ENCODE measurements at regions not wholly inside any gene's neighbourhood (a gene's known extent, or its start where the extent isn't known, plus 50 kb on each side); places are given as distances from the start of the nearest gene placed in this dataset.
"Not testable (repeated sequence)": the region's sequence is repeated elsewhere in the genome, so short reads cannot be mapped to it uniquely, and the experiment has no call there.

DNA sequence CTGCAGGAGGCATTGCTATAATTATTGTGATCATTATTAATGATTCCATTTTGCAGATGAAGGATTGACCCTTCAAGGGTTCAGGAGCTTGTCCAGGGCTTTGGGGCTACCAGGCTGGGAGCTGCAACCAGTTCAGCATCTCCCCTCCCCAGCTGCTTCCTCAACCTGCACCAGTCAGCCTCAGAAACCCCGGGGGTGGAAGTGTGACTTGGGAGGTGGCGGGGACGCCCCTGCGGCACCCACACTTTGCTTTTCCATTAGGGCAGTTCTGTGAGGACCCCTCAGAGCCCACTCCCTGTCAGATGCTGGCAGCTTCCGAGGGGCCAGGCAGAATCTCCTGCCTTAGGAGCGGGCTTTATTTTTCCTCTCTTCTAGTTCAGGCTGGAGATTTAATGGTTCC is 85.6 kb downstream of the OLFM1 start:
- DNase-seq: no peak

- DNase-seq: no peak
These were observed 86.8 kb downstream of the OLFM1 start for GRCh38 chr9:135174248-135174647.

DNA sequence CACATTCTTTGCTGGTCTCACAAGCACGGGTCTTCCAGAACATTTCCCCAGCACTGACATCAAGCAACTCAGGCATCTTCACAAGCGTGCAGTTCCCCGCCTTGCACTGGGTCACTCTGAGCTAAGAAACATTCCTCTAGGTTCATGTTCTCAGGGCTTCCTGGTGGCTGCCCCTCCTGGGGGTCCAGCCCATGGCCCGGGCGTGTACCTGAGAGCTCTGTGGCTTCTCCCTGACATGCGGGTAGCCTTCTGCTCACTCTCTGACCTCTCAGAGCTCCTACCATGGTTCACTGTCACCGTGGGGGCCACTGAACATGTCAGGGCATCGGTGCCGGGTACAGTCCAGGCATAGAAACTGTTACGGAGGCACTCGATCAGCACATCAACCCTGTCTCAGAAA is 87.5 kb downstream of the OLFM1 start:
- no peak for DNase-seq

DNA sequence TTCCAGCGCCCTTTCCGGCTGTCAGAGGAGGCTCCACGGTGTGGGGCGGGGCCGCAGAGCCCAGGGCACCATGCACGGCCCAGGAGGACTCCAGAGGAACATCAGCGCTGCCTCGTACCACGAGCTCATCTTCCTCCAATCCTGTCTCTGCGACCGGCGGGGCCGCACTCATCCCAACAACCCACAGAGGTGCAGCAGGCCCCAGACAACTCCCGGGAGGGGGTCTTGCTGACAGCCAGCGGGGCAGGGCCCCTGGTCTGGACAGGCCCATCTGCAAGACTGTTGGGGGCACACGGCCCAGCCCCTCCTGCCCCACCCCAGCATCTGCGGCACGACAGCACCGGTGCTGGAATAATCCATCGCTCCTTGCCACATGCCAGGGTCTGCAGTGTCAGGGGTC is 88.8 kb downstream of the OLFM1 start:
- DNase-seq: no peak

GRCh38 chr9:135177562-135177961 is 90.1 kb downstream of the OLFM1 start:
- DNase-seq: not testable (repeated sequence)

- DNase-seq: no peak
These were observed 91.0 kb downstream of the OLFM1 start for GRCh38 chr9:135178498-135178897.

DNA sequence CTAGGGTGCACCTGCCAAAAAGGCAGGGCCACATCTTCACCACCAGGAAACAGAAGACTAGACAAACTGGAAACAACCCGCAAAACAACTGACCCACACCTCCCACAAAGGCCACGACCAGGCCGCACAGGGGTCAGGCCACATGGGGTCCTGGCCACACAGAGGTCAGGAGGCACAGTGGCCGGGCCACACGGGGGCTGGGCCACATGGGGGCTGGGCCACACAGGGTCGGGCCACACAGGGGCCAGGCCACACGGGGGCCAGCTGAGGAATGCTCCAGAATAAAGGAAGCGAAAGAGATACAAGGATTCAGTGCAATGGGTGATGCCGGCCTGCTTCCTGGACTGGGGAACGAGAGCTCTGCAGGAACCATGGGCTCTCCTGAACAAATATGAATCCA is 91.6 kb downstream of the OLFM1 start:
- no peak for DNase-seq

DNA sequence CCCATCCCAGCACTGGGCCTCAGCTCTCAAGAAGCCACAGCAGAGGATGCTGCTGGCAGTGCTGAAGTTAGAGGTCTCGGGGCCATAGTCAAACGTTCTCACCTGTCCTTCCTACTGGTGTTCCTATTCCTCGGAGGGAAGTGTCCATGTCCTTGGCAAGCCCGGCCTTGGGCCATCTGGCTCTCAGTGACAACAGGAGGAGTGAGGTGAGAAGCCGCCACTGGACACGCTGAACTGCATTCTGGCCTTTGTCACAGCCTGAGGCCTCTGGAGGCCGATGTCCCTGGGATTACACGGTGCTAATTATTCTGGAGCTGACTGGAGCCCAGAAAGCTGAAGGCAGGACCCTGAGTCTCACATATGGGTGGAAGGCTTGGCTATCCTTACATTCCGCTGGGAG is 92.5 kb downstream of the OLFM1 start:
- DNase-seq: no peak

DNA sequence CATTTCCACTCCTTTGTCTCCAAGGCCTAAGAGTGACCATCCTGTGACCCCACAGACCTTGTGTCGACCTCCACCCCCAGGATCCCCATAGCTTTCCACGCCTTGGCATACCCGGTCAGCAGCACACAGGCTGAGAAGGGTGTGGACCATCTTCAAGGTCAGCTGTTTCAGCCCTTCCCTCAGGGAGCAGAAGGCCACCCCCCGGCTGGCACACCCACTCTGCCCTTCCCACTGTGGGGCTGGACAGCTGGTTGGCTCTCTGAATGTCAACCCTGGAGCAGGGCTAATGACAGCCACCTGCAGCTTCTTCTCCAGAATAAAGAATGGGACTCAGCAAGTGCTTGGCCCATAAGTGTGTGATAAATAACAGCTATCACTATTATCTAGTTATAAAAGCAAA is 93.1 kb downstream of the OLFM1 start:
- no peak for DNase-seq

DNA sequence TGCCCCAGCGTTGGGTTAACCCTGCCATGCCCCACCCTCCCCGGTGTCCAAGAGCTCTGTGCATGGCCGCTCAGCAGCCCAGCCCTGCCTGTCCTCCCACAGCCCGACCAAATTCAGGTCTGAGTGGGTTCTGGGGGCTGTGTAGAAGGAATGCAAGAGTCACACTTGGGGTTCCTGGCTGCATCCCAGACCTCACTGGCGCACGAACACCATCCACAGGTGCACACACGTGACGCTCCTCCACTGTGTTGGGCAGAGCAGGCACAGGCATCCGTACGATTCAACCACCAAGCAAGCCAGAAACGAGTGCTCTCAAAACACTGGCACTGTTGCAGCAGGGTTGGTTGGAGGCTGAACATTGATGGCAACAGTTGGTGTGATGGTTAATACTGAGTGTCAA is 93.9 kb downstream of the OLFM1 start:
- no peak for DNase-seq

- not testable (repeated sequence) for DNase-seq
These were observed 94.4 kb downstream of the OLFM1 start for GRCh38 chr9:135181841-135182240.

DNA sequence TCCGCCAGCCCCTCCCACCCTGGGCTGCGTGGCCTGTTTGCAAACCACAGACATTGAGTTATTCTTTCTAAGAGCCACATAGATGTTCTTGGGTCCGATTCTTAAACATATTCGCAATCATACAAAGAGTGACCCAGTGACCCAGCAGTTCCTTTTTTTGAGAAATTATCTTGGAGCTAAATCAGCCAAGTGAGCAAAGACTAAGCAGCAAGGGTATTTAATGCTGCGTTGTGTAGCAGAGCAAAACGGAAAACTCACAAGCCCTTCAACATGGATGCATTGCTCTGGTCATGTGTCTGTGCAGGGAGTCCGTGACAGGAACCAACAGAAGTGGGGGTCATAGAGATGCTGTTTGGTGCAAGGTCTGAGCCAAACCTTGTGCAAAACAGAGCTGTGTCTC is 95.6 kb downstream of the OLFM1 start:
- no peak for DNase-seq

DNA sequence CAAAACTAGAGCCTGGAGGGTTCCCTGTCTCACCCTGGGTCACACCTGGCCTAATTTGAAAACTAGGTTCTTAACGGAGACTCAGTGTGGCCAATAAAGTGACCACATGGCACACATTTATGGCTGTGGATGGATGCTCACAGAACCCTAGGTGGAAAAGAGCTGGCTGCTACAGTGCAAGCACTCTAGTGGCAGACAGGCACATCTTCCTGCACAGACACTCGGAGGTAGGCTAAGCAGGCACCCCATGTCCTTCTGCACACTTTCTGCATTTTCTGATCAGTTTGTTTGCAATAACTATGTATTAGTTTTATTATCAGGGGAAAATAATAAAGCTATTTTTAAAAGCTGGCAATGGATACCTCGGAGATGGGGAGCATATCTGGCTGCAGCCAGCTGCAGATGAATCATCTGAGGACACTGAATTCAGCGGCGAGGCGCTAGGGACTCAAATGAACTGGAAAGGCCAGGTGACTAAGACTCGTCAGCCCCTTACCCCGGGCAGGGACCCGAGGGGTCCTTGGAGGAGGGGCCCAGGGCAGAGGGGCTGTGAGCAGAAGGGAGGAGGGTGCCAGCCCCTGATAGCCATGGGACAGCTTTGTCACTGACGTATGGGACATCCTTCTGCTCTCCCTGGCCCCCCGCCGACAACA is 96.2 kb downstream of the OLFM1 start:
- DNase-seq: no peak

GRCh38 chr9:135184181-135185053 is 96.9 kb downstream of the OLFM1 start:
- DNase-seq: no peak

DNA sequence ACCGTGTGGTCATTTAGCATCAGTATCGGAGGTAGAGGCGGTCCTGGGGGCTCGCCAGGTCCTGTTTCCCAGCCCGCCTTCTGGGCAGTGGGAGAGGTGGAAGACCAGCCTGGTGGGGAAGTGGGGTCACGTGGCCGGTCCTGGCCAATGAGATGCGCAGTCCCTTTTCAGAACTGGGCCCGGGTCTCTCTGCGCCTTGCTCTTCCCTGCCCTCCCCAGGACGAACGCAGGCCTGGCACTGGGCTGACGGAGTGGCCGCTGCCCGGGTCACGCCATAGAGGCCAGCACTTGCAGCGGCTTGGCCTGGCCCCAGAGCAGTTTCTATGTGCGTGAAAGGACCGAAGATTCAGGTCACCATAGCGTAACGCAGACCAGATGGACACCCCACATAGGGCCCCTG is 97.6 kb downstream of the OLFM1 start:
- no peak for DNase-seq

DNA sequence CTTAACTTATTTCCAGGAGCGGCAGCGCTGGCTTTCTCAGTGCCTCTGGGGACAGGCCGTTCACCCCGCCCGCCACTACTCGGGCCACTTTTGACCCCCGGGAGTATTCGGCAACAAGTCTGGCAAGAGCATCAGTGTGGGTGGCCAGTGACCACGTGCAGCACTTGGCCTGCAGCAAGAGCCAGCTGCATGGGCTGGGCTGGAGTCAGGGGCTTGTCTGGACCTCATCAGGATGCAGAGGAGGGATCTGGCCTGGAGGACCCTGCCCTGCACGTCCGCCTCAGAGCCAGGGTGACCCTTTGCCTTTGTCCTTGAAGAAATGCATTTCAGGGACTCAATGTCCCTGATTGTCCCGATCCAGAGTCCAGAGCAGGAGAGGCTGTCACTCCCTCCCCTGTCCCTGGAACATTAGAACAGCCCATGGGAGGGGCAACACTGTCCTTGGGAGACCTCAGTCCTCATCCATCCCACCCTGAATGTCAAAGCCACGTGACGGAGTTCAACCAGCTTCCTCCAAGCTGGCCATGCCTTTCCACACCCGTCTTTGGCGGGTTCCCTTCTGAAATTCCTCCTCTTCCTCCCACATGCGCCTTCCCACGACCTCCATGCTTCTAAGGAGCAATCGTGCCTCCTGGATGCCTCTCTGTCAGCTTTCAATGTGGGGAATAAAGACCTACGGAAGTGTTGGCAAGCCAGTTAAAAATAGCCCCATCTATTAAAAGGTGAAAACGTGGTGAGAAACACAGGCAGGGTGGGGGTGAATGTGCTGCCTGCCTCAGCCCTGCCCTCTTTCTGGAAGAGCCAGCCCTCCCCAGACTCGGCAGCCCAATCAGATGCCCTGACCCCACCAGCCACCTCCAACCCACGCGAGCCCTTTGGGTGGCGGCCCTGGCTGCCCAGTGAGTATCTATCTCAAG is 99.0 kb downstream of the OLFM1 start:
- no peak for DNase-seq

- no peak for DNase-seq
These were observed 99.9 kb downstream of the OLFM1 start for GRCh38 chr9:135187365-135187764.

- no peak for DNase-seq
These were observed 101.2 kb downstream of the OLFM1 start for GRCh38 chr9:135188681-135189151.

DNA sequence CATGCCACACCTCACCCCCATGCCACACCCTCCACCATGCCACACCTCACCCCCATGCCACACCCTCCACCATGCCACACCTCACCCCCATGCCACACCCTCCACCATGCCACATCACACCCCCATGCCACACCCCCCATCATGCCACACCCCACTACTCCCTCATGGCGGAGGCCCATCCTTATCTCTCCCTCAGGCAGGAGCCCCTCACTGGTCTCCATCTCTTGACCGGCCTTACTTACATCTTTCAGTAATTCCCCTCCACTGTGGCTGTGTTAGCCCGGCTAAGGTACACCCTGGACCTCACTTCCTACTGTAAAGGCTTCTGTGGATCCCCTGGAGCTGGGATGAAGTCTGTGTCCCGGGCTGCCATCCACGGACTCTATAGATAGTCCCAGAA is 102.0 kb downstream of the OLFM1 start:
- DNase-seq: no peak

- no peak for DNase-seq
These were observed 103.5 kb downstream of the OLFM1 start for GRCh38 chr9:135190789-135191577.

DNA sequence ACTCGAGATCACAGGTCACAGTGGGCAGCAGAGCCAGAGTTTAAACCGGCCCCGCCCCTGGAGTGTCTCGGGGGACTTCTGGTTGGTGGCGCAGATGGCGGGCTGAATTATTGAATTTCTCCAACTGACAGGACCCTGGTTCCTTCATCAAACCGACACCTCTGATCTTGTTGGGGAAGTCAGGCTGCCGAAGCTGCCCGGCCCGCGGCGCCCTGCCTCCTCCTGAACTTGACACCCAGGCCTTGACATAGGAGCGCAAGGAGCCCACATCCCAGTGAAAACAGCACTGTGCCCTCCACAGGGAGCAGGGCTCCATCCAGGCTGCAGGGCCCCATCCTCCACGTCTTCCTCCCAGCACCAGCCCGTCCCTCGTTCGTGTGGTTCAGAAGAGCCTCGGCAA is 105.2 kb downstream of the OLFM1 start:
- DNase-seq: no peak

GRCh38 chr9:135195975-135196374 is 108.5 kb downstream of the OLFM1 start:
- not testable (repeated sequence) for DNase-seq
